ENCODE measurements at regions not wholly inside any gene's neighbourhood (a gene's known extent, or its start where the extent isn't known, plus 50 kb on each side); places are given as distances from the start of the nearest gene placed in this dataset.
A peak's percentile ranks its signal among the peaks of the same experiment; 100 is the strongest.

GRCh38 chr14:101230161-101230850 lies 326.8 kb upstream of the RTL1 start:
- peak; percentile 51 for DNase-seq (ENCODE audit: low read depth)

- DNase-seq (ENCODE audit: low read depth), result no peak
Observed at GRCh38 chr14:101230851-101231550, 327.5 kb upstream of the RTL1 start.

- DNase-seq (ENCODE audit: low read depth), result no peak
Observed at GRCh38 chr14:101231828-101232227, 328.3 kb upstream of the RTL1 start.

- DNase-seq (ENCODE audit: low read depth), result no peak
Observed at GRCh38 chr14:101232340-101233020, 328.8 kb upstream of the DIO3 start.

GRCh38 chr14:101233021-101233366 lies 328.3 kb upstream of the DIO3 start:
- DNase-seq (ENCODE audit: low read depth), result no peak

GRCh38 chr14:101233391-101233790 lies 327.9 kb upstream of the DIO3 start:
- DNase-seq (ENCODE audit: low read depth), result no peak

- no peak for DNase-seq (ENCODE audit: low read depth)
Observed at GRCh38 chr14:101233808-101234207, 327.5 kb upstream of the DIO3 start.

GRCh38 chr14:101234244-101234937 lies 326.9 kb upstream of the DIO3 start:
- DNase-seq (ENCODE audit: low read depth), result no peak

- DNase-seq (ENCODE audit: low read depth), result no peak
Observed at GRCh38 chr14:101234999-101235334, 326.3 kb upstream of the DIO3 start.

GRCh38 chr14:101235335-101236103 lies 325.8 kb upstream of the DIO3 start:
- peak; percentile 50 for DNase-seq (ENCODE audit: low read depth)

GRCh38 chr14:101236496-101237251 lies 324.6 kb upstream of the DIO3 start:
- DNase-seq (ENCODE audit: low read depth), result no peak

- no peak for DNase-seq (ENCODE audit: low read depth)
Observed at GRCh38 chr14:101237252-101237616, 324.1 kb upstream of the DIO3 start.

GRCh38 chr14:101239065-101239464 lies 322.2 kb upstream of the DIO3 start:
- no peak for DNase-seq (ENCODE audit: low read depth)

- no peak for DNase-seq (ENCODE audit: low read depth)
Observed at GRCh38 chr14:101241147-101241546, 320.1 kb upstream of the DIO3 start.

- peak; percentile 3 for DNase-seq (ENCODE audit: low read depth)
Observed at GRCh38 chr14:101241807-101242278, 319.5 kb upstream of the DIO3 start.

- DNase-seq (ENCODE audit: low read depth), result no peak
Observed at GRCh38 chr14:101242442-101243385, 318.6 kb upstream of the DIO3 start.

- DNase-seq (ENCODE audit: low read depth), result no peak
Observed at GRCh38 chr14:101243587-101244338, 317.5 kb upstream of the DIO3 start.

GRCh38 chr14:101246894-101247841 lies 314.1 kb upstream of the DIO3 start:
- DNase-seq (ENCODE audit: low read depth), result no peak
